SK-N-SH (cell line): ENCODE measurements at regions not wholly inside any gene's neighbourhood (a gene's known extent, or its start where the extent isn't known, plus 50 kb on each side); places are given as distances from the start of the nearest gene placed in this dataset.

ENCODE experiments used
- CTCF ChIA-PET: fragments of 300-600, 350-600 bp; formaldehyde crosslinking; extraction: SDS; loops from one replicate; lab custom pipeline; 2021; lab: Yijun Ruan, JAX
- POLR2A ChIA-PET: fragments of 350-600 bp; sonication (Branson Sonifier 250); formaldehyde crosslinking; extraction: SDS; loops from one replicate; lab custom pipeline; 2020; ENCODE audit warnings: antibody characterized with exemption, inconsistent platforms; lab: Yijun Ruan, JAX
- DNase-seq: peaks from one replicate; pipeline ENCODE4 v3.0.0; 2012
- H2AFZ ChIP-seq: fragments of 200-600 bp; sonication (generic); 2 replicates; pipeline ENCODE4 v1.8.1; 2016; ENCODE audit warnings: antibody characterized with exemption, mild to moderate bottlenecking, low read depth
- H3F3A ChIP-seq: fragments of 200-600 bp; sonication (generic); replicated peaks from 2 replicates; pipeline ENCODE3; 2016; ENCODE audit warnings: antibody characterized with exemption, mild to moderate bottlenecking; ENCODE audit not compliant: insufficient read depth
- H3K27ac ChIP-seq, 2 experiments: fragments of 200-500 bp in 1 of 2; fragments of 200-600 bp in 1 of 2; sonication (Bioruptor generic) in 1 of 2; sonication (generic), shearing (Covaris generic) in 1 of 2; 2 replicates each; pipeline versions ENCODE4 v1.5.1 to v1.6.1; 2014 to 2016; ENCODE audit warnings: low read depth in 2 of 2, inconsistent platforms in 1 of 2, low read length in 1 of 2, mild to moderate bottlenecking in 1 of 2, mixed read lengths in 1 of 2
- H3K27me3 ChIP-seq: fragments of 200-600 bp; sonication (generic), shearing (Covaris generic); 2 replicates; pipeline ENCODE4 v1.6.1; 2016; ENCODE audit warnings: mixed run types; ENCODE audit not compliant: insufficient read depth
- H3K36me3 ChIP-seq, 2 experiments: fragments of 200-500 bp in 1 of 2; fragments of 200-600 bp in 1 of 2; sonication (Bioruptor generic) in 1 of 2; sonication (generic) in 1 of 2; replicated peaks in 1 of 2; 2 replicates each; pipeline versions ENCODE3 to v1.5.1; 2014 to 2016; ENCODE audit warnings: low read length in 1 of 2, mild to moderate bottlenecking in 1 of 2; ENCODE audit not compliant: insufficient read depth in 2 of 2, control insufficient read depth in 1 of 2
- H3K4me1 ChIP-seq, 2 experiments: fragments of 200-500 bp in 1 of 2; fragments of 200-600 bp in 1 of 2; sonication (Bioruptor generic) in 1 of 2; sonication (generic), shearing (Covaris generic) in 1 of 2; 2 replicates each; pipeline versions ENCODE4 v1.5.1 to v1.6.1; 2014 to 2016; ENCODE audit warnings: low read depth in 1 of 2, low read length in 1 of 2, mixed run types in 1 of 2; ENCODE audit not compliant: insufficient read depth in 2 of 2, control insufficient read depth in 1 of 2
- H3K4me2 ChIP-seq: fragments of 200-600 bp; sonication (generic), shearing (Covaris generic); 2 replicates; pipeline ENCODE4 v1.6.1; 2017; ENCODE audit warnings: mixed run types
- H3K4me3 ChIP-seq, 2 experiments: fragments of 200-500 bp in 1 of 2; fragments of 200-600 bp in 1 of 2; sonication (Bioruptor generic) in 1 of 2; sonication (generic), shearing (Covaris generic) in 1 of 2; 2 replicates each; pipeline versions ENCODE4 v1.5.1 to v1.8.1; 2014 to 2016; ENCODE audit warnings: low read depth in 2 of 2, inconsistent platforms in 1 of 2, low read length in 1 of 2, mild to moderate bottlenecking in 1 of 2, mixed read lengths in 1 of 2, moderate library complexity in 1 of 2
- H3K79me2 ChIP-seq: fragments of 200-600 bp; sonication (generic); 2 replicates; pipeline ENCODE4 v1.8.1; 2017; ENCODE audit warnings: mild to moderate bottlenecking; ENCODE audit not compliant: insufficient read depth
- H3K9ac ChIP-seq: fragments of 200-600 bp; sonication (generic); 2 replicates; pipeline ENCODE4 v1.6.1; 2017; ENCODE audit warnings: mixed run types
- H3K9me2 ChIP-seq: fragments of 200-600 bp; sonication (generic); 2 replicates; pipeline ENCODE4 v1.6.1; 2017; ENCODE audit warnings: mixed run types
- H3K9me3 ChIP-seq: fragments of 200-600 bp; sonication (generic); 2 replicates; pipeline ENCODE4 v1.6.1; 2017; ENCODE audit warnings: mixed run types, mild to moderate bottlenecking, moderate library complexity
- H4K20me1 ChIP-seq: fragments of 200-600 bp; sonication (generic); 2 replicates; pipeline ENCODE4 v1.6.1; 2017; ENCODE audit warnings: mild to moderate bottlenecking, mixed run types; ENCODE audit not compliant: insufficient read depth
- ELF1 ChIP-seq: IDR thresholded peaks from 2 replicates; pipeline ENCODE4 v1.4.0; 2012
- FOSL2 ChIP-seq: IDR thresholded peaks from 2 replicates; pipeline ENCODE4 v1.4.0; 2012; ENCODE audit warnings: low read depth, mild to moderate bottlenecking, moderate library complexity, borderline replicate concordance
- FOXM1 ChIP-seq: IDR thresholded peaks from 2 replicates; pipeline ENCODE4 v1.4.0; 2012; ENCODE audit warnings: low read depth, mild to moderate bottlenecking
- GABPA ChIP-seq: IDR thresholded peaks from 2 replicates; pipeline ENCODE4 v1.4.0; 2012; ENCODE audit warnings: low read depth, mild to moderate bottlenecking
- IRF3 ChIP-seq: fragments of 150-350 bp; IDR thresholded peaks from 2 replicates; pipeline ENCODE4 v1.6.1; 2016; ENCODE audit warnings: mild to moderate bottlenecking, low read depth, low read length
- JUND ChIP-seq: IDR thresholded peaks from 2 replicates; pipeline ENCODE4 v1.4.0; 2012
- MEF2A ChIP-seq: IDR thresholded peaks from 2 replicates; pipeline ENCODE4 v1.4.0; 2012; ENCODE audit warnings: low read depth, borderline replicate concordance
- MXI1 ChIP-seq: IDR thresholded peaks from 2 replicates; pipeline ENCODE4 v1.6.1; 2012; ENCODE audit warnings: mild to moderate bottlenecking, low read depth, low read length, improper control_type of control experiment
- NRF1 ChIP-seq: IDR thresholded peaks from 2 replicates; pipeline ENCODE4 v1.6.1; 2012; ENCODE audit warnings: low read depth, mild to moderate bottlenecking, low read length
- POLR2AphosphoS5 ChIP-seq: IDR thresholded peaks from 2 replicates; pipeline ENCODE4 v1.6.1; 2012; ENCODE audit warnings: low read depth, low read length
- RAD21 ChIP-seq: IDR thresholded peaks from 2 replicates; pipeline ENCODE4 v1.6.1; 2012; ENCODE audit warnings: mild to moderate bottlenecking, low read length
- RCOR1 ChIP-seq: fragments of 150-350 bp; IDR thresholded peaks from 2 replicates; pipeline ENCODE4 v1.6.1; 2017; ENCODE audit warnings: antibody characterized with exemption, low read length
- REST ChIP-seq: IDR thresholded peaks from 2 replicates; pipeline ENCODE4 v1.6.1; 2012; ENCODE audit warnings: mild to moderate bottlenecking, low read depth, low read length, moderate library complexity
- RFX5 ChIP-seq: IDR thresholded peaks from 2 replicates; pipeline ENCODE4 v1.6.1; 2012; ENCODE audit warnings: mild to moderate bottlenecking, improper control_type of control experiment, low read length
- RXRA ChIP-seq: IDR thresholded peaks from 2 replicates; pipeline ENCODE4 v1.4.0; 2012; ENCODE audit warnings: low read depth, mild to moderate bottlenecking, borderline replicate concordance
- SMC3 ChIP-seq: IDR thresholded peaks from 2 replicates; pipeline ENCODE4 v1.6.1; 2012; ENCODE audit warnings: low read depth, low read length, improper control_type of control experiment
- TCF12 ChIP-seq: IDR thresholded peaks from 2 replicates; pipeline ENCODE4 v1.4.0; 2012
- WGBS: methylation state at CpG from one replicate; pipeline ENCODE4 v1.1.6; 2017; ENCODE audit warnings: low lambda C conversion rate; 5-methylcytosine and 5-hydroxymethylcytosine counted together
- TF ChIP-seq, protein P1 (sequence below): IDR thresholded peaks from 2 replicates; pipeline ENCODE4 v1.4.0; 2012; ENCODE audit warnings: low read depth
- TF ChIP-seq, protein P2 (sequence below): fragments of 200-600 bp; sonication (generic); IDR thresholded peaks from 2 replicates; pipeline ENCODE4 v1.6.1; 2017; ENCODE audit warnings: antibody characterized with exemption, mild to moderate bottlenecking, moderate library complexity

GRCh38 chrX:43188296-43188695 is 410.3 kb upstream of the PPP1R2C start:
- no peak for DNase-seq
- WGBS = 17% methylated on average over 1 of the region's 1 CpG
- CTCF ChIA-PET = no interaction called here
- TF ChIP-seq FOXM1 = no peak
- no peak for TF ChIP-seq REST
- no peak for TF ChIP-seq TCF12
- no peak for TF ChIP-seq FOSL2
- POLR2A ChIA-PET = no interaction called here
- H4K20me1 ChIP-seq = no peaks in the 10 kb centered on the region
- no peak overlapping the region for H3K4me3 ChIP-seq
- H3K4me1 ChIP-seq = no peaks in the 10 kb centered on the region
- no peaks in the 10 kb centered on the region for H3K9me3 ChIP-seq
- H3K27me3 ChIP-seq = no peaks in the 10 kb centered on the region
- H3K9me2 ChIP-seq = no peaks in the 10 kb centered on the region
- H3K79me2 ChIP-seq = no peaks in the 10 kb centered on the region
- no peak overlapping the region for H3K9ac ChIP-seq
- H3K36me3 ChIP-seq = no peaks in the 10 kb centered on the region
- H3F3A ChIP-seq = no peaks in the 10 kb centered on the region
- H3K4me2 ChIP-seq = no peak overlapping the region
- no peak overlapping the region for H3K27ac ChIP-seq
- H2AFZ ChIP-seq = no peak overlapping the region

DNA sequence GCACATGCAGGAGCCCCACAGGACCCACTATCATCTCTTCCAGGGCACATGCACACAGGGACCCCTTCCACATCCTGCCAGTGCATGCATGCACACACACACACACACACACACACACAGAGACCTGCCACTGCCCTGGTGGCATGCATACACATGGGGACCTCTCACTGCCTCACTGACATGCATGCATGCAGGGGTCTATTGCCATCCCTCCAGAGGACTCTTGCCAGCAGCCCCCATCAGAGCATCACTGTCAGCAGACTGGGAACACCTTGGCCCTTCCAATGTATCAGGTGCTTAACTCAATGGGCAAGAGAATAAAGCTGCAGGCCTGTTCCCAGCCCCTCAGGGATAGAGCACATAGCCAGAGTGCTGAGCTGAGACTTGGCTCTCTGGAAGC is 433.6 kb upstream of the PPP1R2C start:
- H3K27ac ChIP-seq = no peak overlapping the region
- H3K9me2 ChIP-seq = no peaks in the 10 kb centered on the region
- H2AFZ ChIP-seq = no peak overlapping the region
- H3K9me3 ChIP-seq = no peaks in the 10 kb centered on the region
- DNase-seq = no peak
- H3K4me2 ChIP-seq = no peak overlapping the region
- H3K79me2 ChIP-seq = no peaks in the 10 kb centered on the region
- CTCF ChIA-PET = no interaction called here
- POLR2A ChIA-PET = no interaction called here
- no peak overlapping the region for H3K9ac ChIP-seq
- H3F3A ChIP-seq = no peaks in the 10 kb centered on the region
- H4K20me1 ChIP-seq = no peaks in the 10 kb centered on the region
- H3K4me1 ChIP-seq = no peaks in the 10 kb centered on the region
- H3K4me3 ChIP-seq = no peak overlapping the region
- TF ChIP-seq ELF1 (no peak), IRF3 (no peak), RAD21 (no peak), RCOR1 (no peak), SMC3 (no peak), POLR2AphosphoS5 (no peak), GABPA (no peak), MXI1 (no peak), MEF2A (no peak), RFX5 (no peak), RXRA (no peak), FOSL2 (no peak), JUND (no peak), TCF12 (no peak), NRF1 (no peak)
- TF ChIP-seq, protein P1, sequence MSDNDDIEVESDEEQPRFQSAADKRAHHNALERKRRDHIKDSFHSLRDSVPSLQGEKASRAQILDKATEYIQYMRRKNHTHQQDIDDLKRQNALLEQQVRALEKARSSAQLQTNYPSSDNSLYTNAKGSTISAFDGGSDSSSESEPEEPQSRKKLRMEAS = no peak
- TF ChIP-seq, protein P2, sequence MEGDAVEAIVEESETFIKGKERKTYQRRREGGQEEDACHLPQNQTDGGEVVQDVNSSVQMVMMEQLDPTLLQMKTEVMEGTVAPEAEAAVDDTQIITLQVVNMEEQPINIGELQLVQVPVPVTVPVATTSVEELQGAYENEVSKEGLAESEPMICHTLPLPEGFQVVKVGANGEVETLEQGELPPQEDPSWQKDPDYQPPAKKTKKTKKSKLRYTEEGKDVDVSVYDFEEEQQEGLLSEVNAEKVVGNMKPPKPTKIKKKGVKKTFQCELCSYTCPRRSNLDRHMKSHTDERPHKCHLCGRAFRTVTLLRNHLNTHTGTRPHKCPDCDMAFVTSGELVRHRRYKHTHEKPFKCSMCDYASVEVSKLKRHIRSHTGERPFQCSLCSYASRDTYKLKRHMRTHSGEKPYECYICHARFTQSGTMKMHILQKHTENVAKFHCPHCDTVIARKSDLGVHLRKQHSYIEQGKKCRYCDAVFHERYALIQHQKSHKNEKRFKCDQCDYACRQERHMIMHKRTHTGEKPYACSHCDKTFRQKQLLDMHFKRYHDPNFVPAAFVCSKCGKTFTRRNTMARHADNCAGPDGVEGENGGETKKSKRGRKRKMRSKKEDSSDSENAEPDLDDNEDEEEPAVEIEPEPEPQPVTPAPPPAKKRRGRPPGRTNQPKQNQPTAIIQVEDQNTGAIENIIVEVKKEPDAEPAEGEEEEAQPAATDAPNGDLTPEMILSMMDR = no peak
- no peaks in the 10 kb centered on the region for H3K27me3 ChIP-seq
- no peaks in the 10 kb centered on the region for H3K36me3 ChIP-seq
